ENCODE measurements at regions not wholly inside any gene's neighbourhood (a gene's known extent, or its start where the extent isn't known, plus 50 kb on each side); places are given as distances from the start of the nearest gene placed in this dataset.
A peak's percentile ranks its signal among the peaks of the same experiment; 100 is the strongest.

DNA sequence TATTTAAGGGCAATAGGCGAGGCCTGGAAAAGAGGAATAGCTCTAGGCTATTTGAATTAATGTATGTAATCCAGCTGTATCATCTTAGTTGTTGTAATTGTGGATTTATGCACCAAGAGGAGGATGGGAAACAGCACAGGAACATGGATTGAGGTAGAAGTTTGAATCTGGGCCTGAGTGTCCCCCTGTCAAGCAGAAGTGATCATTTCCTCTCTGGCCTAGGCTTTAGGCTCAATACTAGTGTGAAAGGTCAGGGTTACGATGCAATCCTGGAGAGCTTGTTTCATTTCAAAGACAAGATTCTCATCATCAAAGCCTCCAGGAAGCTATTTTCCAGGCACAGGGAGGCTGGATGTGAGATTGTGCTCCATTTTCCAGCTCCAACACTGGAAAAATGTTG lies 77.9 kb upstream of the HSD17B12 start:
- Histone ChIP-seq H3K4me3 (no peak overlapping the region), H3K79me2 (replicated peaks; ENCODE audit: insufficient read depth) (no peaks in the 10 kb centered on the region), H3K27ac (ENCODE audit: low read depth) (no peak overlapping the region), H2AFZ (peak overlapping the region; percentile 85; the same call in 1 of the 2 replicates), H3K27me3 (ENCODE audit: insufficient read depth) (no peaks in the 10 kb centered on the region), H4K20me1 (replicated peaks; ENCODE audit: insufficient read depth) (no peaks in the 10 kb centered on the region), H3K9me2 (ENCODE audit: insufficient read depth) (0 out of 2 replicates have a peak, but pooled peaks cover 6% of the 10 kb centered on the region), H3K36me3 (ENCODE audit: insufficient read depth) (no peaks in the 10 kb centered on the region), H3K4me1 (ENCODE audit: insufficient read depth) (no peaks in the 10 kb centered on the region), H3K4me2 (no peak overlapping the region), H3F3A (replicated peaks; ENCODE audit: low read depth) (no peaks in the 10 kb centered on the region)
- peaks cover 2% of the 10 kb centered on the region for H3K27me3 Mint-ChIP-seq (ENCODE audit: insufficient read depth, low read depth, poor library complexity)
- no peak overlapping the region for H3K4me3 Mint-ChIP-seq
- H3K4me1 Mint-ChIP-seq, result no peaks in the 10 kb centered on the region
- ATAC-seq (no peak), DNase-seq (ENCODE audit: low spot score) (no peak)
- TF ChIP-seq, protein P1, sequence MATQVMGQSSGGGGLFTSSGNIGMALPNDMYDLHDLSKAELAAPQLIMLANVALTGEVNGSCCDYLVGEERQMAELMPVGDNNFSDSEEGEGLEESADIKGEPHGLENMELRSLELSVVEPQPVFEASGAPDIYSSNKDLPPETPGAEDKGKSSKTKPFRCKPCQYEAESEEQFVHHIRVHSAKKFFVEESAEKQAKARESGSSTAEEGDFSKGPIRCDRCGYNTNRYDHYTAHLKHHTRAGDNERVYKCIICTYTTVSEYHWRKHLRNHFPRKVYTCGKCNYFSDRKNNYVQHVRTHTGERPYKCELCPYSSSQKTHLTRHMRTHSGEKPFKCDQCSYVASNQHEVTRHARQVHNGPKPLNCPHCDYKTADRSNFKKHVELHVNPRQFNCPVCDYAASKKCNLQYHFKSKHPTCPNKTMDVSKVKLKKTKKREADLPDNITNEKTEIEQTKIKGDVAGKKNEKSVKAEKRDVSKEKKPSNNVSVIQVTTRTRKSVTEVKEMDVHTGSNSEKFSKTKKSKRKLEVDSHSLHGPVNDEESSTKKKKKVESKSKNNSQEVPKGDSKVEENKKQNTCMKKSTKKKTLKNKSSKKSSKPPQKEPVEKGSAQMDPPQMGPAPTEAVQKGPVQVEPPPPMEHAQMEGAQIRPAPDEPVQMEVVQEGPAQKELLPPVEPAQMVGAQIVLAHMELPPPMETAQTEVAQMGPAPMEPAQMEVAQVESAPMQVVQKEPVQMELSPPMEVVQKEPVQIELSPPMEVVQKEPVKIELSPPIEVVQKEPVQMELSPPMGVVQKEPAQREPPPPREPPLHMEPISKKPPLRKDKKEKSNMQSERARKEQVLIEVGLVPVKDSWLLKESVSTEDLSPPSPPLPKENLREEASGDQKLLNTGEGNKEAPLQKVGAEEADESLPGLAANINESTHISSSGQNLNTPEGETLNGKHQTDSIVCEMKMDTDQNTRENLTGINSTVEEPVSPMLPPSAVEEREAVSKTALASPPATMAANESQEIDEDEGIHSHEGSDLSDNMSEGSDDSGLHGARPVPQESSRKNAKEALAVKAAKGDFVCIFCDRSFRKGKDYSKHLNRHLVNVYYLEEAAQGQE (IDR thresholded peaks at IDR 0.05; ENCODE audit: unreplicated experiment), result no peak
- TF ChIP-seq EZH2phosphoT487 (IDR thresholded peaks at IDR 0.05; ENCODE audit: unreplicated experiment) (no peak), NANOG (IDR thresholded peaks at IDR 0.05; ENCODE audit: borderline replicate concordance) (no peak), ZNF114 (CRISPR knock-in tag; IDR thresholded peaks at IDR 0.05) (no peak), JUNB (IDR thresholded peaks at IDR 0.05; ENCODE audit: unreplicated experiment) (no peak)
- TF ChIP-seq, protein P2, sequence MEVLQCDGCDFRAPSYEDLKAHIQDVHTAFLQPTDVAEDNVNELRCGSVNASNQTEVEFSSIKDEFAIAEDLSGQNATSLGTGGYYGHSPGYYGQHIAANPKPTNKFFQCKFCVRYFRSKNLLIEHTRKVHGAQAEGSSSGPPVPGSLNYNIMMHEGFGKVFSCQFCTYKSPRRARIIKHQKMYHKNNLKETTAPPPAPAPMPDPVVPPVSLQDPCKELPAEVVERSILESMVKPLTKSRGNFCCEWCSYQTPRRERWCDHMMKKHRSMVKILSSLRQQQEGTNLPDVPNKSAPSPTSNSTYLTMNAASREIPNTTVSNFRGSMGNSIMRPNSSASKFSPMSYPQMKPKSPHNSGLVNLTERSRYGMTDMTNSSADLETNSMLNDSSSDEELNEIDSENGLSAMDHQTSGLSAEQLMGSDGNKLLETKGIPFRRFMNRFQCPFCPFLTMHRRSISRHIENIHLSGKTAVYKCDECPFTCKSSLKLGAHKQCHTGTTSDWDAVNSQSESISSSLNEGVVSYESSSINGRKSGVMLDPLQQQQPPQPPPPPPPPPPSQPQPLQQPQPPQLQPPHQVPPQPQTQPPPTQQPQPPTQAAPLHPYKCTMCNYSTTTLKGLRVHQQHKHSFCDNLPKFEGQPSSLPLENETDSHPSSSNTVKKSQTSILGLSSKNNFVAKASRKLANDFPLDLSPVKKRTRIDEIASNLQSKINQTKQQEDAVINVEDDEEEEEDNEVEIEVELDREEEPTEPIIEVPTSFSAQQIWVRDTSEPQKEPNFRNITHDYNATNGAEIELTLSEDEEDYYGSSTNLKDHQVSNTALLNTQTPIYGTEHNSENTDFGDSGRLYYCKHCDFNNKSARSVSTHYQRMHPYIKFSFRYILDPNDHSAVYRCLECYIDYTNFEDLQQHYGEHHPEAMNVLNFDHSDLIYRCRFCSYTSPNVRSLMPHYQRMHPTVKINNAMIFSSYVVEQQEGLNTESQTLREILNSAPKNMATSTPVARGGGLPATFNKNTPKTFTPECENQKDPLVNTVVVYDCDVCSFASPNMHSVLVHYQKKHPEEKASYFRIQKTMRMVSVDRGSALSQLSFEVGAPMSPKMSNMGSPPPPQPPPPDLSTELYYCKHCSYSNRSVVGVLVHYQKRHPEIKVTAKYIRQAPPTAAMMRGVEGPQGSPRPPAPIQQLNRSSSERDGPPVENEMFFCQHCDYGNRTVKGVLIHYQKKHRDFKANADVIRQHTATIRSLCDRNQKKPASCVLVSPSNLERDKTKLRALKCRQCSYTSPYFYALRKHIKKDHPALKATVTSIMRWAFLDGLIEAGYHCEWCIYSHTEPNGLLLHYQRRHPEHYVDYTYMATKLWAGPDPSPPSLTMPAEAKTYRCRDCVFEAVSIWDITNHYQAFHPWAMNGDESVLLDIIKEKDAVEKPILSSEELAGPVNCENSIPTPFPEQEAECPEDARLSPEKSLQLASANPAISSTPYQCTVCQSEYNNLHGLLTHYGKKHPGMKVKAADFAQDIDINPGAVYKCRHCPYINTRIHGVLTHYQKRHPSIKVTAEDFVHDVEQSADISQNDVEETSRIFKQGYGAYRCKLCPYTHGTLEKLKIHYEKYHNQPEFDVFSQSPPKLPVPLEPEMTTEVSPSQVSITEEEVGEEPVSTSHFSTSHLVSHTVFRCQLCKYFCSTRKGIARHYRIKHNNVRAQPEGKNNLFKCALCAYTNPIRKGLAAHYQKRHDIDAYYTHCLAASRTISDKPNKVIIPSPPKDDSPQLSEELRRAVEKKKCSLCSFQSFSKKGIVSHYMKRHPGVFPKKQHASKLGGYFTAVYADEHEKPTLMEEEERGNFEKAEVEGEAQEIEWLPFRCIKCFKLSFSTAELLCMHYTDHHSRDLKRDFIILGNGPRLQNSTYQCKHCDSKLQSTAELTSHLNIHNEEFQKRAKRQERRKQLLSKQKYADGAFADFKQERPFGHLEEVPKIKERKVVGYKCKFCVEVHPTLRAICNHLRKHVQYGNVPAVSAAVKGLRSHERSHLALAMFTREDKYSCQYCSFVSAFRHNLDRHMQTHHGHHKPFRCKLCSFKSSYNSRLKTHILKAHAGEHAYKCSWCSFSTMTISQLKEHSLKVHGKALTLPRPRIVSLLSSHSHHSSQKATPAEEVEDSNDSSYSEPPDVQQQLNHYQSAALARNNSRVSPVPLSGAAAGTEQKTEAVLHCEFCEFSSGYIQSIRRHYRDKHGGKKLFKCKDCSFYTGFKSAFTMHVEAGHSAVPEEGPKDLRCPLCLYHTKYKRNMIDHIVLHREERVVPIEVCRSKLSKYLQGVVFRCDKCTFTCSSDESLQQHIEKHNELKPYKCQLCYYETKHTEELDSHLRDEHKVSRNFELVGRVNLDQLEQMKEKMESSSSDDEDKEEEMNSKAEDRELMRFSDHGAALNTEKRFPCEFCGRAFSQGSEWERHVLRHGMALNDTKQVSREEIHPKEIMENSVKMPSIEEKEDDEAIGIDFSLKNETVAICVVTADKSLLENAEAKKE (CRISPR knock-in tag; IDR thresholded peaks at IDR 0.05), result no peak
- H3K36me3 Mint-ChIP-seq (ENCODE audit: low read depth), result no peaks in the 10 kb centered on the region
- H3K27ac Mint-ChIP-seq, result 0 out of 2 replicates have a peak overlapping the region, but pooled peaks have one; percentile 21
- no peaks in the 10 kb centered on the region for H3K9me3 Mint-ChIP-seq

Data from GM23338 (cell line).